Loucy (cell line): ENCODE measurements at regions not wholly inside any gene's neighbourhood (a gene's known extent, or its start where the extent isn't known, plus 50 kb on each side); places are given as distances from the start of the nearest gene placed in this dataset.
A peak's percentile ranks its signal among the peaks of the same experiment; 100 is the strongest.

Experiments used
- H2AFZ ChIP-seq: fragments of 200-600 bp; sonication (generic); 2 replicates; pipeline ENCODE4 v1.6.0; 2016; ENCODE audit warnings: antibody characterized with exemption, mild to moderate bottlenecking, low read length, moderate library complexity
- H3F3A ChIP-seq: fragments of 200-600 bp; 2 replicates; pipeline ENCODE4 v1.6.0; 2016; ENCODE audit warnings: antibody characterized with exemption, low read depth, mild to moderate bottlenecking
- H3K27me3 ChIP-seq: fragments of 200-600 bp; sonication (generic); 2 replicates; pipeline ENCODE4 v1.6.1; 2014; ENCODE audit warnings: low read length, mild to moderate bottlenecking; ENCODE audit not compliant: insufficient read depth, poor library complexity, severe bottlenecking
- H3K36me3 ChIP-seq: fragments of 200-600 bp; sonication (generic); 2 replicates; pipeline ENCODE4 v1.6.1; 2016; ENCODE audit warnings: low read length; ENCODE audit not compliant: insufficient read depth
- H3K4me1 ChIP-seq: fragments of 200-600 bp; sonication (generic); 2 replicates; pipeline ENCODE4 v1.5.1; 2014; ENCODE audit warnings: low read length, mild to moderate bottlenecking; ENCODE audit not compliant: insufficient read depth, poor library complexity, severe bottlenecking
- H3K4me2 ChIP-seq: fragments of 200-600 bp; sonication (generic); 2 replicates; pipeline ENCODE4 v1.6.0; 2014; ENCODE audit warnings: antibody characterized with exemption, low read length, low read depth, mild to moderate bottlenecking; ENCODE audit not compliant: poor library complexity, severe bottlenecking
- H3K4me3 ChIP-seq: fragments of 200-600 bp; sonication (generic); 2 replicates; pipeline ENCODE4 v1.5.1; 2014; ENCODE audit warnings: low read length, mild to moderate bottlenecking, mixed read lengths; ENCODE audit not compliant: poor library complexity, severe bottlenecking
- H3K79me2 ChIP-seq: fragments of 200-600 bp; sonication (generic); 2 replicates; pipeline ENCODE4 v1.6.1; 2014; ENCODE audit warnings: low read length; ENCODE audit not compliant: insufficient read depth
- H3K9ac ChIP-seq: fragments of 200-600 bp; sonication (generic); 2 replicates; pipeline ENCODE4 v1.6.0; 2014; ENCODE audit warnings: mild to moderate bottlenecking, low read depth, low read length, moderate library complexity; ENCODE audit not compliant: poor library complexity, severe bottlenecking
- H3K9me2 ChIP-seq: fragments of 200-600 bp; sonication (generic); replicated peaks from 2 replicates; pipeline ENCODE4 v1.6.1; 2016; ENCODE audit warnings: low read depth, low read length, mixed read lengths
- H3K9me3 ChIP-seq: fragments of 200-600 bp; sonication (generic); 2 replicates; pipeline ENCODE4 v1.6.1; 2014; ENCODE audit warnings: mild to moderate bottlenecking, antibody characterized with exemption, low read length, low read depth; ENCODE audit not compliant: insufficient read depth
- H4K20me1 ChIP-seq: fragments of 200-600 bp; sonication (generic); 2 replicates; pipeline ENCODE4 v1.6.0; 2014; ENCODE audit warnings: antibody characterized with exemption, low read length, mild to moderate bottlenecking; ENCODE audit not compliant: insufficient read depth, poor library complexity, severe bottlenecking
- EZH2phosphoT487 ChIP-seq: fragments of 200-600 bp; IDR thresholded peaks from 2 replicates; pipeline ENCODE4 v1.6.1; 2018; ENCODE audit warnings: antibody characterized with exemption, mild to moderate bottlenecking, moderate library complexity, borderline replicate concordance
- TF ChIP-seq, protein P1 (sequence below): fragments of 200-600 bp; sonication (generic); conservative IDR thresholded peaks from 2 replicates; pipeline ENCODE4 v1.5.1; 2014; ENCODE audit warnings: mild to moderate bottlenecking, antibody characterized with exemption, low read length

DNA sequence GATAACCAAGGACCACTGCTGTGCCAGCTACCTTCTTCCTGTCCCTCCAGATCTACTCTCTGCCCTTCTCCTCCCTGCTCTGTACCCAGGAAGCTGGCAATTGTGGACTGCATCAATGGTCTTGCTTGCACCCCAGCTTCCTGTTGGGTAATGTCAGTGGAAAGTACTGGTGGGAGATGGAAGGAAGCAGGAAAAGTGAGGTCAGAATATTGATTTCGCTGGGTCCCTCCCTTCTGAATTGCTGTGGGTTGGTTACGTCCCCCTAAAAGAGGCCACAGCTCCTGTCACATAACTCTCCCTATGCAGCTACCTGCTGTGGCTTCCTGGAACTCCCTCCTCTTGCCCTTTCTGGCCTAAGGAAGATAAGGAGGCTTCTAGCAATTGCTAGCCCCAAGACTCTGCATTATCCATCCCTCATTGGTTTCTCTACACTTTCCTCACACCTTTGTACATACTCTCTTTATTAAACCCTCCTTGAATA lies 81.2 kb downstream of the RASSF10 start:
- Histone ChIP-seq H3K9me2 (no peaks in the 10 kb centered on the region), H3K9me3 (no peaks in the 10 kb centered on the region), H3K79me2 (no peaks in the 10 kb centered on the region), H2AFZ (no peak overlapping the region), H3K4me3 (no peak overlapping the region), H3K36me3 (no peaks in the 10 kb centered on the region), H3K9ac (no peak overlapping the region), H3K27me3 (no peaks in the 10 kb centered on the region), H3K4me1 (peaks cover 18% of the 10 kb centered on the region), H4K20me1 (no peaks in the 10 kb centered on the region), H3F3A (no peaks in the 10 kb centered on the region), H3K4me2 (no peak overlapping the region)
- TF ChIP-seq, protein P1, sequence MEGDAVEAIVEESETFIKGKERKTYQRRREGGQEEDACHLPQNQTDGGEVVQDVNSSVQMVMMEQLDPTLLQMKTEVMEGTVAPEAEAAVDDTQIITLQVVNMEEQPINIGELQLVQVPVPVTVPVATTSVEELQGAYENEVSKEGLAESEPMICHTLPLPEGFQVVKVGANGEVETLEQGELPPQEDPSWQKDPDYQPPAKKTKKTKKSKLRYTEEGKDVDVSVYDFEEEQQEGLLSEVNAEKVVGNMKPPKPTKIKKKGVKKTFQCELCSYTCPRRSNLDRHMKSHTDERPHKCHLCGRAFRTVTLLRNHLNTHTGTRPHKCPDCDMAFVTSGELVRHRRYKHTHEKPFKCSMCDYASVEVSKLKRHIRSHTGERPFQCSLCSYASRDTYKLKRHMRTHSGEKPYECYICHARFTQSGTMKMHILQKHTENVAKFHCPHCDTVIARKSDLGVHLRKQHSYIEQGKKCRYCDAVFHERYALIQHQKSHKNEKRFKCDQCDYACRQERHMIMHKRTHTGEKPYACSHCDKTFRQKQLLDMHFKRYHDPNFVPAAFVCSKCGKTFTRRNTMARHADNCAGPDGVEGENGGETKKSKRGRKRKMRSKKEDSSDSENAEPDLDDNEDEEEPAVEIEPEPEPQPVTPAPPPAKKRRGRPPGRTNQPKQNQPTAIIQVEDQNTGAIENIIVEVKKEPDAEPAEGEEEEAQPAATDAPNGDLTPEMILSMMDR: no peak
- TF ChIP-seq EZH2phosphoT487: no peak

DNA sequence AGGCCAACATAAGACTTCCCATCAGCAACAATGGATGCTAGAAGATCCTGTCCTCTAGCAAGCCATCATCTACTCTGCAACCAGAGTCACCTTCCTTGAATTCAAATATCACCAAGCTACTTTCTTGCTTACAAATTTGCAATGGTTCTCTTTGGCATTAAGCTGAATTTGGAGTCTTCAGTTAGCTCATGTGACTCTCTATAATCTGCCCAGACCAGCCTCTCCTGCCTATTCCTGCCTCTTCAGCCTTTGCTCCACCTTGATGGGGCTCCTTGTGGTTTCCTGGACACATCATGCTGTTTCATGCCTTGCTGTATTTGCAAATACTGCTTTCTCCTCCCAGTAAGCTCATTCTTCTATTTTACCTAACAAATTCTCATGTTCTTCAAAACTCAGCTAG lies 82.3 kb downstream of the RASSF10 start:
- Histone ChIP-seq H3K4me1 (peaks cover 18% of the 10 kb centered on the region), H3K9me3 (no peaks in the 10 kb centered on the region), H3K9ac (no peak overlapping the region), H3K4me2 (peak overlapping the region; percentile 23), H3K27me3 (no peaks in the 10 kb centered on the region), H4K20me1 (no peaks in the 10 kb centered on the region), H3K79me2 (no peaks in the 10 kb centered on the region), H3K36me3 (no peaks in the 10 kb centered on the region), H2AFZ (no peak overlapping the region), H3K9me2 (no peaks in the 10 kb centered on the region), H3K4me3 (no peak overlapping the region), H3F3A (no peaks in the 10 kb centered on the region)
- TF ChIP-seq, protein P1: no peak
- TF ChIP-seq EZH2phosphoT487: no peak

DNA sequence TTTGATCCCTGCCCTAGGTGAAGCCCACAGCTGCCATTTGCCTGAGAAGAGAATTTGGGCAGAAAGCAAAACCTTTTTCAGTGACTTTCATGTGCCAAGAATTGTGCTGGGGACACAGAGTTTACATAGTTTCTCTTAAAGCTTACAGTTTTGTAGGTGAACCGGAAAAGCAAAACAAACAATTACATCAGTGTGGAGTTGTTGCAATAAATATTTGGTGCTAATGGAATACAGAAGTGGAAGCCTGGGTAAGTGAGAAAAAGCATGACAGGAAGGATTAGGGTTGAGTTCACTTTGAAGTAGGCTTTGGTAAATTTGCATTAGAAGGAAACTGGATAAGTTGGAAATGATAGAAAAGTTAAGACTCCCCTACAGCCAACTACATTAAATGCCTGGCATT lies 82.7 kb downstream of the RASSF10 start:
- Histone ChIP-seq H3K4me2 (peak overlapping the region; percentile 23), H3F3A (no peaks in the 10 kb centered on the region), H3K4me1 (peaks cover 18% of the 10 kb centered on the region), H3K9me2 (no peaks in the 10 kb centered on the region), H4K20me1 (no peaks in the 10 kb centered on the region), H3K79me2 (no peaks in the 10 kb centered on the region), H3K9ac (no peak overlapping the region), H3K9me3 (no peaks in the 10 kb centered on the region), H2AFZ (no peak overlapping the region), H3K27me3 (no peaks in the 10 kb centered on the region), H3K4me3 (no peak overlapping the region), H3K36me3 (no peaks in the 10 kb centered on the region)
- TF ChIP-seq, protein P1: no peak
- TF ChIP-seq EZH2phosphoT487: no peak
